Astrocyte (in vitro differentiated cells and primary cell): ENCODE measurements at regions not wholly inside any gene's neighbourhood (a gene's known extent, or its start where the extent isn't known, plus 50 kb on each side); places are given as distances from the start of the nearest gene placed in this dataset.
A peak's percentile ranks its signal among the peaks of the same experiment; 100 is the strongest.

Experiments
- DNase-seq: peaks from one replicate; pipeline ENCODE4 v3.0.0-alpha.2; 2010; ENCODE audit warnings: low read depth
- FAIRE-seq: peaks from 2 replicates; lab custom pipeline; 2011; peaks lifted over from hg19 to GRCh38; lab: Jason Lieb, UNC
- H2AFZ ChIP-seq: 2 replicates; pipeline ENCODE4 v1.6.0; 2012; ENCODE audit warnings: low read depth, low read length, inconsistent platforms
- H3K27ac ChIP-seq: 2 replicates; pipeline ENCODE4 v1.5.1; 2011; ENCODE audit warnings: low read depth, low read length, inconsistent platforms
- H3K27me3 ChIP-seq: 2 replicates; pipeline ENCODE4 v1.6.0; 2011; ENCODE audit warnings: low read length, inconsistent platforms; ENCODE audit not compliant: insufficient read depth
- H3K36me3 ChIP-seq: 2 replicates; pipeline ENCODE4 v1.5.1; 2011; ENCODE audit warnings: low read length, inconsistent platforms; ENCODE audit not compliant: insufficient read depth
- H3K4me1 ChIP-seq: 2 replicates; pipeline ENCODE4 v1.5.1; 2011; ENCODE audit warnings: low read length, inconsistent platforms; ENCODE audit not compliant: insufficient read depth
- H3K4me2 ChIP-seq: 2 replicates; pipeline ENCODE4 v1.6.0; 2012; ENCODE audit warnings: low read length, inconsistent platforms
- H3K4me3 ChIP-seq: 2 replicates; pipeline ENCODE4 v1.5.1; 2011; ENCODE audit warnings: low read depth, mild to moderate bottlenecking, low read length, inconsistent platforms; ENCODE audit not compliant: insufficient read depth
- H3K79me2 ChIP-seq: 2 replicates; pipeline ENCODE4 v1.6.0; 2012; ENCODE audit warnings: mild to moderate bottlenecking, low read length, inconsistent platforms; ENCODE audit not compliant: insufficient read depth
- H3K9ac ChIP-seq: 2 replicates; pipeline ENCODE4 v1.6.0; 2012; ENCODE audit warnings: mild to moderate bottlenecking, low read length, inconsistent platforms
- H3K9me3 ChIP-seq: 2 replicates; pipeline ENCODE4 v1.5.1; 2012; ENCODE audit warnings: low read depth, mild to moderate bottlenecking, low read length, inconsistent platforms; ENCODE audit not compliant: insufficient read depth
- H4K20me1 ChIP-seq: 2 replicates; pipeline ENCODE4 v1.6.0; 2012; ENCODE audit warnings: low read length, inconsistent platforms; ENCODE audit not compliant: insufficient read depth
- H3K27ac Mint-ChIP-seq: one replicate; pipeline ENCODE4 v1.8.0; 2021; ENCODE audit warnings: mild to moderate bottlenecking, mixed read lengths; ENCODE audit not compliant: unreplicated experiment
- H3K27me3 Mint-ChIP-seq: one replicate; pipeline ENCODE4 v1.8.0; 2021; ENCODE audit warnings: low read depth, mixed read lengths; ENCODE audit not compliant: unreplicated experiment
- H3K36me3 Mint-ChIP-seq: one replicate; pipeline ENCODE4 v1.8.0; 2021; ENCODE audit warnings: low read depth, mixed read lengths; ENCODE audit not compliant: unreplicated experiment
- H3K4me1 Mint-ChIP-seq: one replicate; pipeline ENCODE4 v1.8.0; 2021; ENCODE audit warnings: low read depth, mixed read lengths; ENCODE audit not compliant: unreplicated experiment
- H3K4me3 Mint-ChIP-seq: one replicate; pipeline ENCODE4 v1.8.0; 2021; ENCODE audit warnings: mild to moderate bottlenecking, moderate library complexity, mixed read lengths; ENCODE audit not compliant: unreplicated experiment
- H3K9me3 Mint-ChIP-seq: one replicate; pipeline ENCODE4 v1.8.0; 2021; ENCODE audit warnings: mild to moderate bottlenecking, mixed read lengths; ENCODE audit not compliant: unreplicated experiment
- CTCF ChIP-seq: IDR thresholded peaks from 2 replicates; pipeline ENCODE4 v1.5.1; 2011; ENCODE audit warnings: low read depth, mild to moderate bottlenecking, inconsistent platforms, low read length, moderate library complexity; ENCODE audit not compliant: insufficient read depth
- EZH2 ChIP-seq: IDR thresholded peaks from 2 replicates; pipeline ENCODE4 v1.6.1; 2012; ENCODE audit warnings: mild to moderate bottlenecking, low read length, inconsistent platforms; ENCODE audit not compliant: insufficient read depth

DNA sequence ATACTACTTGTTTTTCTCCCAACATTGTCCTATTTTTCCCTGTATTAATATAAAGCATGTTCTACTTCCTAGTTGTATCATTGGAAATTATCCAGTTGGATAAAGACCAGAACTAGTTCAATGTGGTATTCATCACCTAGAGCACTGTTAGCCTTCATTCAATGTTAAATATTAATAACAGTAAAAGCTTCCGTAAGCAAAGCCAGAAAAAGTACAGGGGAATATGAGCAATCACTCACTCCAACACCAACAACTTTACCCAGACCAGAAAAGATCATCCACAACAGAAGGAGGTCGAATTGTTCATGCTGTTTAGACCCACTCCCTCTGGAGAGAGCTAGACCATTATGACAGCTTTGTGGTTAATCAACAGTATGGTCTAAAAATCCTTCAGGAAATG is 728.4 kb downstream of the MAT2B start:
- Histone ChIP-seq H3K9ac (no peak overlapping the region), H3K27ac (no peak overlapping the region), H2AFZ (no peak overlapping the region), H3K4me1 (peaks cover 14% of the 10 kb centered on the region), H4K20me1 (no peaks in the 10 kb centered on the region), H3K27me3 (no peaks in the 10 kb centered on the region), H3K9me3 (no peaks in the 10 kb centered on the region), H3K36me3 (no peaks in the 10 kb centered on the region), H3K4me2 (no peak overlapping the region), H3K79me2 (no peaks in the 10 kb centered on the region), H3K4me3 (no peak overlapping the region)
- Mint-ChIP-seq H3K27ac (peak overlapping the region; percentile 62), H3K27me3 (no peaks in the 10 kb centered on the region), H3K9me3 (no peaks in the 10 kb centered on the region), H3K36me3 (no peaks in the 10 kb centered on the region), H3K4me1 (peaks cover 25% of the 10 kb centered on the region), H3K4me3 (no peak overlapping the region)
- peak; percentile 83 for DNase-seq
- no peak for TF ChIP-seq CTCF
- no peak for TF ChIP-seq EZH2
- no peak for FAIRE-seq

- H3K27ac Mint-ChIP-seq, result peak overlapping the region; percentile 62
- H3K4me3 ChIP-seq, result no peak overlapping the region
- FAIRE-seq, result no peak
- no peaks in the 10 kb centered on the region for H3K9me3 Mint-ChIP-seq
- H3K79me2 ChIP-seq, result no peaks in the 10 kb centered on the region
- no peaks in the 10 kb centered on the region for H3K36me3 ChIP-seq
- no peaks in the 10 kb centered on the region for H4K20me1 ChIP-seq
- no peaks in the 10 kb centered on the region for H3K27me3 ChIP-seq
- no peaks in the 10 kb centered on the region for H3K36me3 Mint-ChIP-seq
- H3K4me3 Mint-ChIP-seq, result no peak overlapping the region
- H3K27me3 Mint-ChIP-seq, result no peaks in the 10 kb centered on the region
- H3K4me1 Mint-ChIP-seq, result peaks cover 25% of the 10 kb centered on the region
- H3K4me2 ChIP-seq, result no peak overlapping the region
- no peaks in the 10 kb centered on the region for H3K9me3 ChIP-seq
- peaks cover 14% of the 10 kb centered on the region for H3K4me1 ChIP-seq
- DNase-seq, result no peak
- no peak overlapping the region for H3K9ac ChIP-seq
- no peak overlapping the region for H2AFZ ChIP-seq
- TF ChIP-seq CTCF, result no peak
- no peak for TF ChIP-seq EZH2
- no peak overlapping the region for H3K27ac ChIP-seq
Observed at GRCh38 chr5:164234321-164234720, 728.9 kb downstream of the MAT2B start.

- TF ChIP-seq CTCF, result no peak
- TF ChIP-seq EZH2, result no peak
Observed at GRCh38 chr5:164235300-164235891, 730.0 kb downstream of the MAT2B start.

More at GRCh38 chr5:164235300-164235891, 730.0 kb downstream of the MAT2B start:
- no peaks in the 10 kb centered on the region for H4K20me1 ChIP-seq
- no peaks in the 10 kb centered on the region for H3K9me3 ChIP-seq
- no peaks in the 10 kb centered on the region for H3K79me2 ChIP-seq
- no peak overlapping the region for H3K4me3 ChIP-seq
- FAIRE-seq, result no peak
- H3K4me2 ChIP-seq, result peak overlapping the region; percentile 16
- Mint-ChIP-seq H3K36me3 (no peaks in the 10 kb centered on the region), H3K4me3 (no peak overlapping the region), H3K4me1 (peaks cover 25% of the 10 kb centered on the region), H3K27ac (peak overlapping the region; percentile 34), H3K9me3 (no peaks in the 10 kb centered on the region), H3K27me3 (no peaks in the 10 kb centered on the region)
- peak; percentile 98 for DNase-seq
- peaks cover 14% of the 10 kb centered on the region for H3K4me1 ChIP-seq
- no peak overlapping the region for H3K9ac ChIP-seq
- no peaks in the 10 kb centered on the region for H3K36me3 ChIP-seq
- no peaks in the 10 kb centered on the region for H3K27me3 ChIP-seq
- H2AFZ ChIP-seq, result no peak overlapping the region
- no peak overlapping the region for H3K27ac ChIP-seq
